BE2C (cell line): ENCODE measurements at regions not wholly inside any gene's neighbourhood (a gene's known extent, or its start where the extent isn't known, plus 50 kb on each side); places are given as distances from the start of the nearest gene placed in this dataset.
A peak's percentile ranks its signal among the peaks of the same experiment; 100 is the strongest.

Source experiments
- DNase-seq: peaks from one replicate; pipeline ENCODE4 v3.0.0-alpha.2; 2020
- H3K27me3 ChIP-seq: fragments of 250-450 bp; sonication (Bioruptor Pico); 2 replicates; pipeline ENCODE4 v1.5.1; 2020; ENCODE audit warnings: mild to moderate bottlenecking
- H3K36me3 ChIP-seq: fragments of 250-450 bp; sonication (Bioruptor Pico); 2 replicates; pipeline ENCODE4 v1.5.1; 2020; ENCODE audit warnings: mild to moderate bottlenecking
- H3K4me1 ChIP-seq: fragments of 250-450 bp; sonication (Bioruptor Pico); 2 replicates; pipeline ENCODE4 v1.5.1; 2020
- H3K4me3 ChIP-seq: 2 replicates; pipeline ENCODE4 v1.5.1; 2011; ENCODE audit warnings: low read depth, low read length
- H3K9me3 ChIP-seq: fragments of 250-450 bp; sonication (Bioruptor Pico); 2 replicates; pipeline ENCODE4 v1.5.1; 2020
- CTCF ChIP-seq: IDR thresholded peaks from 2 replicates; pipeline ENCODE4 v1.5.1; 2012; ENCODE audit warnings: mild to moderate bottlenecking, low read depth, low read length

DNA sequence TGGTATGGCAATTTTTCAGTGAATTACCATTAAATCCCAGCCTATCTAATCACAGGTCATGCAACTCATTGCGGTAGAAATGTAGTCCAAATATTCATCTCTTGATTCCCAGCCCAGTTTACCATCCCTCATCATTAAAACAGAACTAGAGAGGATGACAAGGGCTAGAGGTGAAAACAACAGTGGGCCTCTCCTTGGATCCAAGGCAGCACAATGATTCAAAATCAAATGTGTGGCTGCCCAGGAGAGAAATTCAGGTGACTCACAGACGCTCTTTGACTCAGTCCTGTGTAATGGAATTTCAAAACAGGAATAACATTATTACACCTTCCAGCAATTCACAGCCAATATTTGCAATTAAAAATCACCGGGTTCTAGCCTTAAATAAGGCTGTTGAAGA is 246.5 kb downstream of the TBL1XR1 start:
- TF ChIP-seq CTCF = no peak
- Histone ChIP-seq H3K4me1 (0 out of 2 replicates have a peak, but pooled peaks cover 2% of the 10 kb centered on the region), H3K9me3 (no peaks in the 10 kb centered on the region; the same call in 1 of the 2 replicates), H3K4me3 (no peak overlapping the region), H3K27me3 (no peaks in the 10 kb centered on the region), H3K36me3 (no peaks in the 10 kb centered on the region)
- no peak for DNase-seq

GRCh38 chr3:176948151-176948550 is 249.1 kb downstream of the TBL1XR1 start:
- Histone ChIP-seq H3K4me3 (no peak overlapping the region), H3K4me1 (0 out of 2 replicates have a peak, but pooled peaks cover 2% of the 10 kb centered on the region), H3K9me3 (no peaks in the 10 kb centered on the region; the same call in 1 of the 2 replicates), H3K27me3 (no peaks in the 10 kb centered on the region), H3K36me3 (no peaks in the 10 kb centered on the region)
- no peak for TF ChIP-seq CTCF
- DNase-seq = no peak

DNA sequence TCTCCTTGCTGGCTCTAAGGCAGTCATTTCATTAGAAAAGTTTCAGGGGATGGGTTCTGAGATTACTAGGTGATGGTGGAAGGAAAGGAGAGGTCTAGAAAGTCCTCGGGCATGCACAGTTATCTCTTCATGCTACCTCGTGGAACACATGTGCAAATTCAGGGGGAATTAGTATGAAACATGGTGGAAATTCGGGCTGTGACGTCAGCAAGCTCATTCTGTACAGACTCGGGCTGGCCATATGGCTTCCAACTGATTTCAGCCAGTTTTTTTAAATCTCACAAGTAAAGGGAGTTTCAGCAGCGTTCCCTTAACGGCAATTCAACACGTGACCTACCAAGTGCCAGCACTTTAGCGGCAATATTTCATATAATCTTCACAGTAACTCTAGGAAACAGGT is 251.1 kb downstream of the TBL1XR1 start:
- no peak for DNase-seq
- Histone ChIP-seq H3K4me3 (no peak overlapping the region), H3K4me1 (0 out of 2 replicates have a peak, but pooled peaks cover 2% of the 10 kb centered on the region), H3K36me3 (no peaks in the 10 kb centered on the region), H3K27me3 (no peaks in the 10 kb centered on the region), H3K9me3 (no peaks in the 10 kb centered on the region; the same call in 1 of the 2 replicates)
- no peak for TF ChIP-seq CTCF

- no peak for DNase-seq
- Histone ChIP-seq H3K27me3 (no peaks in the 10 kb centered on the region), H3K4me1 (no peaks in the 10 kb centered on the region), H3K9me3 (no peaks in the 10 kb centered on the region), H3K36me3 (no peaks in the 10 kb centered on the region), H3K4me3 (no peak overlapping the region)
- TF ChIP-seq CTCF = no peak
Observed at GRCh38 chr3:176942305-176942704, 255.0 kb downstream of the TBL1XR1 start.

DNA sequence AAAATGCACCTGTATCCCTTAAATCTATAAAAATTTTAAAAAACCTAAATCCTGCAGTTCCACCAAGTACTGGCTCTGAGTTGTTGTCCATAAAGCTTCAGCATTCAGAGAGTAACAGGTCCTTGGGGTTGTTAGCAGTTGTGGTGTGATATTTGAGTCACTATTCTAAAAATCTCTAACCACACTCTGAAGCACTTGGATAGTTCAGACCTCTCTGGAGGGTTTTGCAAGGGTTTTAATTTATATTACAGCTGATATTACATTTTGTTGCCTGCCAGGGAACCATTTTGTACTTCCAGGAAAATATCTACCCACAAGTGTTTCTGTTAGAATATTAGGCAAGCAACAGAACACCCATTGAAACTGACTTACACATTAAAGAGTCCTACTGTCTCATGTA is 255.6 kb downstream of the TBL1XR1 start:
- Histone ChIP-seq H3K4me3 (no peak overlapping the region), H3K36me3 (no peaks in the 10 kb centered on the region), H3K27me3 (no peaks in the 10 kb centered on the region), H3K4me1 (no peaks in the 10 kb centered on the region), H3K9me3 (no peaks in the 10 kb centered on the region)
- no peak for DNase-seq
- TF ChIP-seq CTCF = no peak

DNA sequence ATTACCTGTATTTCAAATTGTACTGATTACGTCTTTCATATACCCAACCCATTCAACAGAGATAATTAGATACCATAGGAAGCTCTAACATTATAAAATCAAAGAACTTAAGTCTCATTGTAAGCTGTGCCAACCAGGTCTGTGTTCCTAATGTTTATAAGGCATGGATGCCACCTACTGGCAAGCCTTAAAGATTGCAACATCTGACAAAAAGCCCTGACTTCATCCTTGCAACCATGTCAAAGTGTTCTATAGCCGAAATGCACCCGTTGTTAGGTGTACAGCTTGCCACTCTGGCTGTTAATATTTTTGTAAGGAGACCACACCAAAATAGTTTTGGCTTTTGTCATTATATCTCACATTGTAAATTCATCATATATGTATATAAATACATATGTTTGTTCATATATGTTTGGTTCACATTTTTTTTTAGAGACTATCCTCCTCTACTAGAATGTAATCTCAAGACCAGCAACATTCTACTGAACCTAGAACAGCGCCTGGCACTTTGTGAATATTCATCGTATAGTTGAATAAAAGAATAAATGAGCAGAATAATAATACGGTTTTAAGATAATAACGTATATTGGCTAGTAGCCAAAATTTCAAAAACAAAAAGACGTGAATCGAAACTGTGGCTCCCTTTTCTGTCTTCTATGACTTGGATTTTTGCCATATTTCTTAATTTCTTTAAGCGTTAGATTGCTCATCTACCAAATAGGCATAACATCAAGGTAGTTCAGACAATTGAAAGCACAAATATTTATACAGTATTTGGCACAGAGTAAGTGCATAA is 258.1 kb downstream of the TBL1XR1 start:
- H3K9me3 ChIP-seq = no peaks in the 10 kb centered on the region
- DNase-seq = peak; percentile 66
- no peaks in the 10 kb centered on the region for H3K4me1 ChIP-seq
- peak; percentile 89 for TF ChIP-seq CTCF
- H3K27me3 ChIP-seq = no peaks in the 10 kb centered on the region
- H3K36me3 ChIP-seq = no peaks in the 10 kb centered on the region
- H3K4me3 ChIP-seq = no peak overlapping the region; the same call in 1 of the 2 replicates
